GM18498 (cell line): ENCODE measurements at regions not wholly inside any gene's neighbourhood (a gene's known extent, or its start where the extent isn't known, plus 50 kb on each side); places are given as distances from the start of the nearest gene placed in this dataset.

Experiments
- ATAC-seq: cut with Tn5 transposase; IDR thresholded peaks from one replicate; pipeline ENCODE4 v1.9.1; 2021; ENCODE audit warnings: mild to moderate bottlenecking, moderate library complexity; ENCODE audit not compliant: unreplicated experiment

GRCh38 chr6:1123386-1124375 lies 188.2 kb upstream of the FOXQ1 start:
- ATAC-seq, result no peak

DNA sequence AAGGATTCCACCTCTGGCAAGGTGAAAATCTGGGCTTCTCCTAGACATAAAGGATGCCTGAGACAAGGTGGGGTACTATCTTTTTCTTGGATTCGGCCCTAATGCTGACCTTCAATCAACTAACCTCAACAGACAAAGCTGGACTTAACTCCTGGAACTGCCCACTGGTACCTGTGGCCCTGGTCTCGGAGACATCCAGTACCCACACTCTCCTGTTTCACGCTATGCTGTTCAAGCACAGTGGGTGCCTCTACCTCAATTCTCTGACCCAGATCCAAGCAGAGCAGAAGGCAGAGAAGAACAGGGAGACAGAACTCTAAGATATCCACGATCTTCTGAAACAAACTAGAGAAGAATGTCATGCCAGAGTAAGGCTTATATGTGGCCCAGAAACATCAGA lies 189.8 kb upstream of the FOXQ1 start:
- ATAC-seq, result no peak

GRCh38 chr6:1118287-1118647 lies 193.6 kb upstream of the FOXQ1 start:
- ATAC-seq, result no peak

- ATAC-seq, result no peak
These were observed 194.2 kb upstream of the FOXQ1 start for GRCh38 chr6:1117530-1118286.

DNA sequence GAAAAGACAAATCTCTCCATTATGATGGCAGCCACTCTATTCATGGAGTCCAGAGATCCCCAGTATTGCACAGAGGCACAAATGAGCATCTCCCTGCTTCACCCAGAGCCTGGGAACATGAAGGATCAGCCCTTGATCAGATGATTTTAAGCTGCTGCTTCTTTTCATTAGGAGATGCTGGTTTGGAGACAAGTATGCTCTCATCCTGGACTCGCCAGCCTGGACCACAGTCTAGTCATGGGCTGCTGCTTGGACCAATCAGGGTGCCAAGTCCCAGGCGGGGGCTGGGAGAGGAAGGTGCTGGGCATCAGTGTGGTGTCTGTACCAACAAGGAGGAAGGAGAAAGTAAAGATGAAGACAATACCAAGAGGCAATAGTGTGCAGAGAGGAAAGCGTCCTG lies 195.7 kb upstream of the FOXQ1 start:
- ATAC-seq, result no peak

DNA sequence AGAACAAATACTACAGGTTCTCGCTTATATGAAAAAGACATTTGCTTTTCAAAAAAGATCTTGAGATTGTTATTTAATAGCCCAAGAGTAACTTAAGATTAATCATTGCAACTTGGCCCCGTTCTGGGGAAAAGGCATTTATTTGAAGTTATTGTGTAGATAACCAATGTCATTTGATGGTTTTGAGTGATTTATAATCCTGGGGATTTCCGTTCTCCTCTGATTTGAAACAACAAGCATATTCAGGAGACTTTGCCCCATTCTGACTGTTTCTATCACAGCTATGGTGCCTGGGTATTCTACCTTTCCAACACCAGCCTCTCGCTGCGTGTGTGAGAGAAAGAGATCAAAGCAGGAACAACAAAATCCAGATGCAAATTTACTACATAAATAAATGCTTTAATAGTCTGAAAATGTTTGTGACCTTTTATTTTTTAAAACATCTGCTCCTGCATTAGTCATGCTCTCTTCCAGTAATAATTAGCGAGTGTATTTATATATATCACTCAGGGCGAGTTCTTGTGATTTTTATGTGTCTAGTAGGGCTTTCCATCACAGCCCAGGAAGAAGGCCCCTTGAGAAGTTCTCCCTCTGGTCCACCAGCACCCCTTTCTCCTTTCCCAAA lies 197.9 kb upstream of the FOXQ1 start:
- no peak for ATAC-seq

DNA sequence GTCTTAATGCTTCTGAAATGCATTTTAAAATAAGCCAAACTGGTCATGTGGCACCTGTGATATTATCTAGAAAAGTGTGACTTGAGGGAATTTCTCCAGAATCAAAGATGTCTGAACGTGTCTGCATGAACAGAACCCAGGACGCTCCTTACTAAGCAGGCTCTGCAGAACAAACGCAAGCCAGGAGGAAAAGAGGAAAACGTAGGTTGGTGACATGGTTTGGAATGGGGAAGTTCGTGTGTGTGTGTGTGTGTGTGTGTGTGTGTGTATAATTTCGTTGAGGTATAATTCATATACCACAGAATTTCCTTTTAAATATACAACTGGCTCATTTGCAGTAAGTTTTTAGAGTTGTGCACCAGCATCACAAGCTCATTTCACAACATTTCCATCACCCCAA lies 200.5 kb upstream of the FOXQ1 start:
- ATAC-seq, result no peak

DNA sequence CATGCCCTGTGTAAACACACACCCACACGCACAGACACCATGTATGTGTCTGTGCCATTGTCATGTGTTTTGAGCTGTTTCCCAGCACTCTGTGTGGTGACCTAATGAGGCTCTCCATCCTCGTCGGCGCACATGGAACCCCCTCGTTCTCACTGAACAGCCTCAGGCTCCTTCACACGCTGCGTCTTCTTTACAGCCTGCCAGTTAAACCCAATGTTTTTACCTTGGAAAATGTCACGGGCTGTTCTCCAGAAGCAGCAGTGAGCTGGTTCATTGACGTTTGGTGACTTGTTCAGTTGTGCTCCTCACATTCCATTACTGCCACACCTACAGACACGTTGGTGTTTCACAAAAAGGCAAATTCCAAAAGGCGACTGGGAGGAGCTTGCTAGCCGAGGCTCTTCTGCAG lies 201.0 kb upstream of the FOXQ1 start:
- no peak for ATAC-seq

- ATAC-seq, result no peak
These were observed 201.7 kb upstream of the FOXQ1 start for GRCh38 chr6:1110164-1110563.

DNA sequence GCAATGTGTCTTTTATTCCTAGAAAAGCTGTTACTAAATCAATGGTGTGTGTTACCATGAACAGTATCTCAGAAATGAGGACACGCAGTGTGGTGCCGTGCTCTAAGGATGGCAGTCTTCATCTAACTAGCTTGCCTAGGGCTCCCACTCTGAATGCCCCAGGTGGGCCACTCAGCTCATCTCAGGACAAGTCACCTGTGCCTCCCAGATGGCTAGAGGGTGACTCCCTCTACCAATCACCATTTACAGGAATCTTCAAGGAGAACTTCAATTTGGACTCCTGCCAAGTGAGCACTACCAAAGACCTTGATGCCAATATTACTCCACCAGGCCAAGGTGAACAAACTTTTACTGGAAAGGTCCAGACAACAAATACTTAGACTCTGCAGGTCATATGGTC lies 202.8 kb upstream of the FOXQ1 start:
- no peak for ATAC-seq

DNA sequence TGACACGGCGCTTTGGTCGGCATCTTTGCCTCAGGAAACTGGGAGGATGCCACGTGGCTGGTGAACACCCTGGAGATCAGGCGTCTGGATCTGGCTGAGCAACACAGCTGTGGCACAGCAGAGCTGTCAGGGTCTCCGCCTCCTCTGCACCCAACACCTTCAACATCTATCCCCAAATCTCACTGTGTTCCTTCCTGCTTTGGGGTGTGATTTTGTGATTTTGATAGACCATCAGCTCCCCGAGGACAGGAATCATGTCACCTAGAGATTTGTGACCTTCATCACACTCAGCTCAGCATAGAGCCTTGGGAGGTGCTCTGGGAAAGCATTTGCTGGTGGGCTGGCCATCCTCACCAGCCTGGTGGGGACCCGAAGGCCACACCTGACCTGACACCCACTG lies 203.7 kb upstream of the FOXQ1 start:
- ATAC-seq, result no peak

GRCh38 chr6:1107578-1107977 lies 204.3 kb upstream of the FOXQ1 start:
- no peak for ATAC-seq

DNA sequence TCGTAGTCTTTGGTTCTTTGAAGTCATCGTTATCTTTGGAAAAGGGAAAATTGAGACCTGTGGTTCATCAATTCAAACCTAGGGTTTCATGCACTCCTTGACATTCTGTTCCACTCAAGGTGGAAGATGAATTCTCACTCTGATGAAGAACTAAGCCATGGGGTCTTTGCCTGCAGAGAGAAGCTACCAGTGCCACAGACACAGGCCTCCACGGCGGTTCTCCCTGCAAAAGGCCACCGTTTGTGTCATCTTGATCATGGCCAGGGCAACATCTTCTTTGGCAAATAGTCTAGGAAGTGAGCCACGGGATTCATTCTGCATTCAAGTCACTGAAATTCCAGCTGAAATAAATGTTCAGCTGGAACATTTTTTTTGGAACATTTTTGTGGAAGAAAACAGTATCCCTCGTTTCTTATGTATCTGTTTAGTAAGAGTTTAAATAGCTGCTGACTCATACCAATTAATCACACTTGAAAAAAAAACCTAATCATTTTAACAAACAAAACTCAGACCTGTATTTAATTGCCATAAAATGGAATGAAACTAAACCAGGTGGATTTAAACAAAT lies 206.0 kb upstream of the FOXQ1 start:
- no peak for ATAC-seq

GRCh38 chr6:1104988-1105670 lies 206.8 kb upstream of the FOXQ1 start:
- no peak for ATAC-seq

DNA sequence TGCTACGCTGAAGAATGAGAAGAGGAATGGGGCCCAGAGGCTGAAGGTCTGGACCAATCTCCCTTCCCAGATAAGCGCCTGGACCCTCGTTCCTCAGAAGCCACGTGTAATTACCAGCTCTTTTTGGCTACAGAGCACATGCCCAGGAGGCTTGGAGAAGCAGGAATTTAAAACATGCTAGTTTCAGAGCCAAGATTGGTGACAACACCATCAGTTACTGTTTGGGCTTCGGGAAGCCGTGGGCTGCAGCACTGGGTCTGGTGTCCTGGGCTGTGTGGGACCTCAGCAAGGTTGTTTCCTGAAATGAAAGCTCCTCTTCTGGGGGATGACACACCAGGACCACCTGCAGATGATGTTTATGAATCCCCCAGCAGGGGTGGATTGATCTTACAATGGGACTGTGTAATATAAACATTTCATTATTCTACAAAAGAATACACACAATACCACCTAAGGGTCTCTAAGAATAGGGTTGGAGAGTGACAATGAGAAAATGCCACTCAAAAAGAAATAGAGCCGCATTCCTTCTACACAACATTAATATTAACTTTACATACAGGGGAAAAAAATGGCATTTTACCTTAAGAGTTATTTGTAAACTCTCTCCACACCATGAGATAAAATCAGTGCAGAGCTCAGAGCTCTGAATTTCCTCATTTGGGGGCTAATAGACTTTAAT lies 207.8 kb upstream of the FOXQ1 start:
- no peak for ATAC-seq

DNA sequence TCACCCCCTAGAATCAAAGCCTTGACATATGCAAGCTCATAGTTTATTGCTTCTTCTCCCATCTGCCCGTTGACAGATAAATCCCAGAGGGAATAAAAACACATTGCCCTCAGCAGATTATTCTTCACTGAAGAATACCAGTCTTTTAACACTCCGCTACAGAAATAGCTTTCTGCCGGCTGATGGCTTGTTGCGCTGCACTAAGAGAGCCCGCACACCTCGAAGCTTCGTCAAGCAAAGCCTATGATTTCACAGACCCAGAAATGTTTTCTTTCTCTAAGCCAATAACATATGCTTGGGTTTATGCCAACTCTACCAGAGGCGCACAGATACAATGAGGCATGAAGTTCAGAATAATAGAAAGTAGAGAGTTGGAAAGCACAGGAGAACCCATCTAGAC lies 208.9 kb upstream of the FOXQ1 start:
- no peak for ATAC-seq

- no peak for ATAC-seq
These were observed 211.6 kb upstream of the FOXQ1 start for GRCh38 chr6:1100269-1100668.

- no peak for ATAC-seq
These were observed 212.6 kb upstream of the FOXQ1 start for GRCh38 chr6:1099264-1099663.

DNA sequence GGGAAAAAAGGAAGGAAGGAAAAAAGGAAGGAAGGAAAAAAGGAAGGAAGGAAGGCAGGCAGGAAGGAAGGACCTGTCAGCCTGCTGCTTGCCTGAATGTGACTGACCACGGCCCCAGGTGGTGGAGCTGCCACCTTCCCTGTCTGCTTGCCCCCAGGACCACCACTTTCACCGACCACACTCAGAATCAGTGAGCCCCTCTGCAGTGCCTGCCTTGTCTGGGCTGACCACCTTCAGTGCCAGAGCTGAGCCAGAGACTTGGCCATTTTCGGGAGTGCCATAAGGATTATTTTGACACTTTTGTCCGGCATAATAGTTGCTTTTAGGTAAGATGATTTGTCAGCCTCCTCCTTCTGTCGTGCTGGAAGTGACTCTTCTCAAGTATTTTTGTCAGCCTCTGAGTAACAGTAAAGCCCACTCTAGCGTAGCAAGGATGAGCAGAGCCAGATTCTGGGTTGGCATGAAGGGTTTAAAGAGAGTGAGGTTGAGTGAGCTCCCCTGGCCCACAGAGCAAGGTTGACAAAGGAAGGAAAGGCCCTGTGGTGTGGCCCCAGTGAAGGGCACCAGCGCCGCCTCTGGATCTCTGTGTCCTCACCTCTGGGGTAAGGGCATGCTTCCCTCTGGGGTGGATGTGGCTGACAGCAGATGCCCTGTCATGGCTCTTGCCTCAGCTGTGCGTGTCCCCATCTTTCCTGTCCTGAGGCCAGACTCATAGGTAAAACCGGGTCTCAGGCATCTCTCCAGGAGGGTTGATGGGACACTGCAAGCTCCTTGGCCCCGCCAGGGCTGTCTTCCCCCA lies 214.7 kb upstream of the FOXQ1 start:
- no peak for ATAC-seq
